ENCODE measurements at regions not wholly inside any gene's neighbourhood (a gene's known extent, or its start where the extent isn't known, plus 50 kb on each side); places are given as distances from the start of the nearest gene placed in this dataset.

GRCh38 chr20:21033817-21034216 lies 72.3 kb downstream of the LINC00237 start:
- no peak overlapping the region for H3K4me3 ChIP-seq
- no peak for DNase-seq
- H3K4me1 ChIP-seq: no peaks in the 10 kb centered on the region
- TF ChIP-seq CTCF (IDR thresholded peaks at IDR 0.05): no peak
- no peak for TF ChIP-seq POLR2A (IDR thresholded peaks at IDR 0.05)
- H3K27ac ChIP-seq: no peak overlapping the region
- H3K27me3 ChIP-seq: no peaks in the 10 kb centered on the region
- intact Hi-C loops (cut with DNase I; ENCODE audit: low total_unique reads): no loop called here
- H3K36me3 ChIP-seq: no peaks in the 10 kb centered on the region
- H3K9me3 ChIP-seq: no peaks in the 10 kb centered on the region

GRCh38 chr20:21031666-21032065 lies 74.5 kb downstream of the LINC00237 start:
- TF ChIP-seq CTCF (IDR thresholded peaks at IDR 0.05) (no peak), POLR2A (IDR thresholded peaks at IDR 0.05) (no peak)
- Histone ChIP-seq H3K9me3 (no peaks in the 10 kb centered on the region), H3K4me3 (no peak overlapping the region), H3K27ac (no peak overlapping the region), H3K36me3 (no peaks in the 10 kb centered on the region), H3K4me1 (no peaks in the 10 kb centered on the region), H3K27me3 (no peaks in the 10 kb centered on the region)
- DNase-seq: no peak
- intact Hi-C loops (cut with DNase I; ENCODE audit: low total_unique reads): no loop called here

- no peak overlapping the region for H3K4me3 ChIP-seq
- H3K4me1 ChIP-seq: no peaks in the 10 kb centered on the region
- no peak overlapping the region for H3K27ac ChIP-seq
- no peak for TF ChIP-seq CTCF (IDR thresholded peaks at IDR 0.05)
- TF ChIP-seq POLR2A (IDR thresholded peaks at IDR 0.05): no peak
- DNase-seq: no peak
- H3K9me3 ChIP-seq: no peaks in the 10 kb centered on the region
- H3K36me3 ChIP-seq: no peaks in the 10 kb centered on the region
- intact Hi-C loops (cut with DNase I; ENCODE audit: low total_unique reads): no loop called here
- H3K27me3 ChIP-seq: no peaks in the 10 kb centered on the region
These were observed 76.8 kb downstream of the LINC00237 start for GRCh38 chr20:21029341-21029740.

GRCh38 chr20:21028921-21029320 lies 77.2 kb downstream of the LINC00237 start:
- Histone ChIP-seq H3K9me3 (no peaks in the 10 kb centered on the region), H3K27ac (no peak overlapping the region), H3K4me3 (no peak overlapping the region), H3K4me1 (no peaks in the 10 kb centered on the region), H3K27me3 (no peaks in the 10 kb centered on the region), H3K36me3 (no peaks in the 10 kb centered on the region)
- intact Hi-C loops (cut with DNase I; ENCODE audit: low total_unique reads): no loop called here
- no peak for TF ChIP-seq CTCF (IDR thresholded peaks at IDR 0.05)
- TF ChIP-seq POLR2A (IDR thresholded peaks at IDR 0.05): no peak
- no peak for DNase-seq

GRCh38 chr20:21028436-21028835 lies 77.7 kb downstream of the LINC00237 start:
- Histone ChIP-seq H3K9me3 (no peaks in the 10 kb centered on the region), H3K4me3 (no peak overlapping the region), H3K27ac (no peak overlapping the region), H3K4me1 (no peaks in the 10 kb centered on the region), H3K36me3 (no peaks in the 10 kb centered on the region), H3K27me3 (no peaks in the 10 kb centered on the region)
- intact Hi-C loops (cut with DNase I; ENCODE audit: low total_unique reads): no loop called here
- no peak for DNase-seq
- no peak for TF ChIP-seq CTCF (IDR thresholded peaks at IDR 0.05)
- TF ChIP-seq POLR2A (IDR thresholded peaks at IDR 0.05): no peak
